ENCODE measurements at regions not wholly inside any gene's neighbourhood (a gene's known extent, or its start where the extent isn't known, plus 50 kb on each side); places are given as distances from the start of the nearest gene placed in this dataset.

DNA sequence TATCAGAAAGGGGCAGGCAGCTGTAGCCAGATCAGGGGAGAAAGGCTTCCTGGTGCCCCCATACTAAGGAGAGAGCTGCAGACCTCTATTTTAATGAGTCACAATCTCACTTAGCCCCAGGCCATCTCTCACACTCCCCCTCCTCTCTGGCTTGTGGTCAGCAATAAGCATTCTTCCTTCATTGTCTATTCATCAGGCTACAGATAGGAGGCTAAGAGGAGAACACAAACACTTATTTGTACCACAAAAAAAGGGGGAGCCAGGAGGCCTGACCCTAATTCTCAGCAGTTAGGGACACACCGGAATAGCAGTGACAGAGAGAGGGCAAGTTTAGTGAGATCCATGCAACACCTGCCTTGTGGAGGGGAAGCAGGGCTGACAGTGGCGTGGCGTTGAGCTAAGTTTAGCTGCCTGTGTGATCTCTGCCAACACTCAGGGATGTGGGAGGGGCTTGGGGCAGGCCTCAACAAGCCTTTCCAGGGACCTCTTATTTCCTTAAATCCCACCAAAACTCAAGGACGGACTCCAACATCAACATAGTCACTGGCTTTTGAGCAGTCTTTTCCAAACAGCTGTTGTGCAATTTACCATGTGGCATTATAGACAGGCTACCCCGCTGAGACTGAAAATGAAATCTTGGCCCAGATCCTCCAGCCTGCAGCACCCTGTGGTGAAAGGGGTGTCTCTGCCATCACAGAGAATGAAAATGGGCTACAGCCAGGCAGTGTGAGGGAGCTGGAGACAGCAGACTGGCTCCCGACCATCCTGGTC, 191.9 kb upstream of the TSC22D2 start:
- TF ChIP-seq, protein P1, sequence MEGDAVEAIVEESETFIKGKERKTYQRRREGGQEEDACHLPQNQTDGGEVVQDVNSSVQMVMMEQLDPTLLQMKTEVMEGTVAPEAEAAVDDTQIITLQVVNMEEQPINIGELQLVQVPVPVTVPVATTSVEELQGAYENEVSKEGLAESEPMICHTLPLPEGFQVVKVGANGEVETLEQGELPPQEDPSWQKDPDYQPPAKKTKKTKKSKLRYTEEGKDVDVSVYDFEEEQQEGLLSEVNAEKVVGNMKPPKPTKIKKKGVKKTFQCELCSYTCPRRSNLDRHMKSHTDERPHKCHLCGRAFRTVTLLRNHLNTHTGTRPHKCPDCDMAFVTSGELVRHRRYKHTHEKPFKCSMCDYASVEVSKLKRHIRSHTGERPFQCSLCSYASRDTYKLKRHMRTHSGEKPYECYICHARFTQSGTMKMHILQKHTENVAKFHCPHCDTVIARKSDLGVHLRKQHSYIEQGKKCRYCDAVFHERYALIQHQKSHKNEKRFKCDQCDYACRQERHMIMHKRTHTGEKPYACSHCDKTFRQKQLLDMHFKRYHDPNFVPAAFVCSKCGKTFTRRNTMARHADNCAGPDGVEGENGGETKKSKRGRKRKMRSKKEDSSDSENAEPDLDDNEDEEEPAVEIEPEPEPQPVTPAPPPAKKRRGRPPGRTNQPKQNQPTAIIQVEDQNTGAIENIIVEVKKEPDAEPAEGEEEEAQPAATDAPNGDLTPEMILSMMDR (IDR thresholded peaks at IDR 0.05; ENCODE audit: poor library complexity) = no peak
- no peak for TF ChIP-seq EZH2 (IDR thresholded peaks at IDR 0.05; ENCODE audit: borderline replicate concordance)

Data from hepatocyte (in vitro differentiated cells).